MM.1S (cell line): ENCODE measurements at regions not wholly inside any gene's neighbourhood (a gene's known extent, or its start where the extent isn't known, plus 50 kb on each side); places are given as distances from the start of the nearest gene placed in this dataset.

Experiments
- EZH2 ChIP-seq: fragments of 300-600 bp; sonication (generic); optimal IDR thresholded peaks from 2 replicates; pipeline ENCODE3; 2017; ENCODE audit warnings: low read depth, mild to moderate bottlenecking, antibody characterized with exemption, low read length, mixed read lengths
- TF ChIP-seq, protein P1 (sequence below): fragments of 300-600 bp; sonication (generic); IDR thresholded peaks from 2 replicates; pipeline ENCODE4 v1.5.1; 2016; ENCODE audit warnings: antibody characterized with exemption, low read length, mixed read lengths

GRCh38 chr11:128005562-128005961, 581.8 kb downstream of the ETS1 start:
- TF ChIP-seq, protein P1, sequence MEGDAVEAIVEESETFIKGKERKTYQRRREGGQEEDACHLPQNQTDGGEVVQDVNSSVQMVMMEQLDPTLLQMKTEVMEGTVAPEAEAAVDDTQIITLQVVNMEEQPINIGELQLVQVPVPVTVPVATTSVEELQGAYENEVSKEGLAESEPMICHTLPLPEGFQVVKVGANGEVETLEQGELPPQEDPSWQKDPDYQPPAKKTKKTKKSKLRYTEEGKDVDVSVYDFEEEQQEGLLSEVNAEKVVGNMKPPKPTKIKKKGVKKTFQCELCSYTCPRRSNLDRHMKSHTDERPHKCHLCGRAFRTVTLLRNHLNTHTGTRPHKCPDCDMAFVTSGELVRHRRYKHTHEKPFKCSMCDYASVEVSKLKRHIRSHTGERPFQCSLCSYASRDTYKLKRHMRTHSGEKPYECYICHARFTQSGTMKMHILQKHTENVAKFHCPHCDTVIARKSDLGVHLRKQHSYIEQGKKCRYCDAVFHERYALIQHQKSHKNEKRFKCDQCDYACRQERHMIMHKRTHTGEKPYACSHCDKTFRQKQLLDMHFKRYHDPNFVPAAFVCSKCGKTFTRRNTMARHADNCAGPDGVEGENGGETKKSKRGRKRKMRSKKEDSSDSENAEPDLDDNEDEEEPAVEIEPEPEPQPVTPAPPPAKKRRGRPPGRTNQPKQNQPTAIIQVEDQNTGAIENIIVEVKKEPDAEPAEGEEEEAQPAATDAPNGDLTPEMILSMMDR, result no peak
- TF ChIP-seq EZH2, result no peak
